ENCODE measurements at regions not wholly inside any gene's neighbourhood (a gene's known extent, or its start where the extent isn't known, plus 50 kb on each side); places are given as distances from the start of the nearest gene placed in this dataset.

- intact Hi-C loops (cut with DNase I), result no loop called here
These were observed 160.4 kb downstream of the PRDM6 start for GRCh38 chr5:123249446-123249845.

GRCh38 chr5:123245689-123246088 is 156.6 kb downstream of the PRDM6 start:
- DNase-seq (ENCODE audit: low spot score in 2 of 2), result no peak
- peak overlapping the region in 1 of 2 donors; percentile 84 for H3K27ac ChIP-seq

More at GRCh38 chr5:123249446-123249845, 160.4 kb downstream of the PRDM6 start:
- H3K27ac ChIP-seq, result no peak overlapping the region
- no peak for DNase-seq (ENCODE audit: low spot score in 2 of 2)
- no peaks in the 10 kb centered on the region for H3K36me3 ChIP-seq
- peaks cover 0 to 6% of the 10 kb centered on the region in 2 donors for H3K4me1 ChIP-seq
- H3K4me3 ChIP-seq, result no peak overlapping the region
- H3K27me3 ChIP-seq, result no peaks in the 10 kb centered on the region
- TF ChIP-seq CTCF (IDR thresholded peaks at IDR 0.05), result no peak
- no peaks in the 10 kb centered on the region for H3K9me3 ChIP-seq

GRCh38 chr5:123244458-123244857 is 155.4 kb downstream of the PRDM6 start:
- no peak for DNase-seq (ENCODE audit: low spot score in 2 of 2)
- H3K27ac ChIP-seq, result peak overlapping the region; percentile 61 to 84
- intact Hi-C loops (cut with DNase I), result loop anchor here (2.0 kb wide), 1 partner anchor 16 kb away; no protein-coding TSS in a partner anchor
- peak overlapping the region in 1 of 2 donors; percentile 29 for H3K4me3 ChIP-seq
- no peak for TF ChIP-seq CTCF (IDR thresholded peaks at IDR 0.05)
- H3K4me1 ChIP-seq, result peaks cover 0 to 6% of the 10 kb centered on the region in 2 donors
- H3K27me3 ChIP-seq, result no peaks in the 10 kb centered on the region
- no peaks in the 10 kb centered on the region for H3K9me3 ChIP-seq
- H3K36me3 ChIP-seq, result no peaks in the 10 kb centered on the region

More at GRCh38 chr5:123245689-123246088, 156.6 kb downstream of the PRDM6 start:
- Histone ChIP-seq H3K4me1 (peaks cover 0 to 6% of the 10 kb centered on the region in 2 donors), H3K9me3 (no peaks in the 10 kb centered on the region), H3K4me3 (no peak overlapping the region), H3K27me3 (no peaks in the 10 kb centered on the region), H3K36me3 (no peaks in the 10 kb centered on the region)
- intact Hi-C loops (cut with DNase I), result loop anchor here (2.0 kb wide), 1 partner anchor 17 kb away; no protein-coding TSS in a partner anchor
- no peak for TF ChIP-seq CTCF (IDR thresholded peaks at IDR 0.05)

Measured in ascending aorta (tissue), 2 donors.